ENCODE measurements at regions not wholly inside any gene's neighbourhood (a gene's known extent, or its start where the extent isn't known, plus 50 kb on each side); places are given as distances from the start of the nearest gene placed in this dataset.
A peak's percentile ranks its signal among the peaks of the same experiment; 100 is the strongest.

- Histone ChIP-seq H3K27me3 (peaks cover 0 to 4% (median 0%) of the 10 kb centered on the region in 4 donors), H3K4me3 (no peak overlapping the region), H3K36me3 (no peaks in the 10 kb centered on the region), H3K27ac (replicated peaks in 1 of 4) (no peak overlapping the region), H3K9me3 (no peaks in the 10 kb centered on the region), H3K4me1 (no peaks in the 10 kb centered on the region)
- no peak for DNase-seq (ENCODE audit: extremely low spot score)
- 76% methylated on average over 6 of the region's 6 CpGs for WGBS
- TF ChIP-seq EP300 (IDR thresholded peaks at IDR 0.05) (no peak), POLR2A (IDR thresholded peaks at IDR 0.05; ENCODE audit: low read depth) (no peak), POLR2AphosphoS5 (IDR thresholded peaks at IDR 0.05) (no peak), CTCF (IDR thresholded peaks at IDR 0.05) (no peak)
- intact Hi-C loops (cut with DNase I) = no loop called here
Observed at GRCh38 chr5:17378346-17378997, 119.6 kb upstream of the TAF11L2 start.

- no peak for DNase-seq (ENCODE audit: extremely low spot score)
- intact Hi-C loops (cut with DNase I) = no loop called here
- Histone ChIP-seq H3K4me3 (no peak overlapping the region), H3K9me3 (no peaks in the 10 kb centered on the region), H3K27me3 (peaks cover 0 to 4% (median 0%) of the 10 kb centered on the region in 4 donors), H3K27ac (replicated peaks in 1 of 4) (no peak overlapping the region), H3K4me1 (no peaks in the 10 kb centered on the region), H3K36me3 (no peaks in the 10 kb centered on the region)
- 71% methylated on average over 7 of the region's 7 CpGs for WGBS
- TF ChIP-seq EP300 (IDR thresholded peaks at IDR 0.05) (no peak), CTCF (IDR thresholded peaks at IDR 0.05) (no peak), POLR2A (IDR thresholded peaks at IDR 0.05; ENCODE audit: low read depth) (no peak), POLR2AphosphoS5 (IDR thresholded peaks at IDR 0.05) (no peak)
Observed at GRCh38 chr5:17379100-17379951, 118.7 kb upstream of the TAF11L2 start.

- H3K4me3 ChIP-seq = no peak overlapping the region
- intact Hi-C loops (cut with DNase I) = no loop called here
- no peaks in the 10 kb centered on the region for H3K36me3 ChIP-seq
- TF ChIP-seq EP300 (IDR thresholded peaks at IDR 0.05) (no peak), POLR2A (IDR thresholded peaks at IDR 0.05; ENCODE audit: low read depth) (no peak), CTCF (IDR thresholded peaks at IDR 0.05) (no peak), POLR2AphosphoS5 (IDR thresholded peaks at IDR 0.05) (no peak)
- H3K27me3 ChIP-seq = peaks cover 0 to 4% (median 0%) of the 10 kb centered on the region in 4 donors
- DNase-seq (ENCODE audit: extremely low spot score) = peak; percentile 78
- H3K27ac ChIP-seq (replicated peaks in 1 of 4) = no peak overlapping the region
- WGBS = 100% methylated on average over 2 of the region's 2 CpGs
- no peaks in the 10 kb centered on the region for H3K9me3 ChIP-seq
- H3K4me1 ChIP-seq = no peaks in the 10 kb centered on the region
Observed at GRCh38 chr5:17381932-17382331, 116.1 kb upstream of the TAF11L2 start.

GRCh38 chr5:17383526-17383925 is 114.5 kb upstream of the TAF11L2 start:
- Histone ChIP-seq H3K4me1 (no peaks in the 10 kb centered on the region), H3K36me3 (no peaks in the 10 kb centered on the region), H3K27me3 (peaks cover 0 to 4% (median 0%) of the 10 kb centered on the region in 4 donors), H3K9me3 (peaks cover 0 to 1% (median 0%) of the 10 kb centered on the region in 4 donors), H3K4me3 (no peak overlapping the region), H3K27ac (replicated peaks in 1 of 4) (no peak overlapping the region)
- TF ChIP-seq EP300 (IDR thresholded peaks at IDR 0.05) (no peak), POLR2A (IDR thresholded peaks at IDR 0.05; ENCODE audit: low read depth) (no peak), POLR2AphosphoS5 (IDR thresholded peaks at IDR 0.05) (no peak), CTCF (IDR thresholded peaks at IDR 0.05) (no peak)
- intact Hi-C loops (cut with DNase I) = no loop called here
- no peak for DNase-seq (ENCODE audit: extremely low spot score)
- 21% methylated on average over 3 of the region's 3 CpGs for WGBS
